NCI-H1694 (cell line): ENCODE measurements at regions not wholly inside any gene's neighbourhood (a gene's known extent, or its start where the extent isn't known, plus 50 kb on each side); places are given as distances from the start of the nearest gene placed in this dataset.
"Not testable (repeated sequence)": the region's sequence is repeated elsewhere in the genome, so short reads cannot be mapped to it uniquely, and the experiment has no call there.

Experiments used
- DNase-seq: peaks from one replicate; lab custom pipeline; 2025; lab: John Stamatoyannopoulos, UW

DNA sequence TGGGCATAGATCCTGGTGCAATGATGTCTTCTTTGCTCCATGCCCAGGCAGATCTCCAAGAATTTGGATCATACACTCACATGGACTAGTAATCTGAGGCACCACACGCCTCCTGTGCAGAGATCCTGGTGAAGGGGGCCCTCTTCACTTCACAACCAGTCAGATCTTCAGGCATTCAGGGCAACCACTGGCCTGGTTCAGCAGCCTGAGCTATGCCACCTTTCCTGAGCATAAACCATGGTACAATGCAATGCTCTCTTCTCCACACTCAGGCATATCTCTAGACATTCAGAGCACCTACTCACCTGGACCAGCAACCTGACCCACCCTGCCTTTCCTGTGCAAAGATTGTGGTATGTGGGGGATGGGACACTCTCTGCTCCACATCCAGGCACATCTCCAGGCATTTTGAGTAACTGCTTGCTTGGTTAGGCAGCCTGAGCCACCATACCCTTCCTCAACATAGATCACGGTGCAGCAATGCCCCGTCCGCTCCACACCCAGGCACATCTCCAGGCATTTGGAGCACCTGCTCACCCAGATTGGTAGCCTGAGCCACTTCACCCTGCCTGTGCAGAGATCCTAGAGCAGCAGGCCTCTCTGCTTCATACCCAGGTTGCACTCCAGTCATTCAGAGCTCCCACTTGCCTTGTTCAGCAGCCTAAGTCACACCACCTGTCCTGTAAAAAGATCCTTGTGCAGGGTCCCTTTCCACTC, 532.2 kb upstream of the STEAP1 start:
- DNase-seq, result no peak

DNA sequence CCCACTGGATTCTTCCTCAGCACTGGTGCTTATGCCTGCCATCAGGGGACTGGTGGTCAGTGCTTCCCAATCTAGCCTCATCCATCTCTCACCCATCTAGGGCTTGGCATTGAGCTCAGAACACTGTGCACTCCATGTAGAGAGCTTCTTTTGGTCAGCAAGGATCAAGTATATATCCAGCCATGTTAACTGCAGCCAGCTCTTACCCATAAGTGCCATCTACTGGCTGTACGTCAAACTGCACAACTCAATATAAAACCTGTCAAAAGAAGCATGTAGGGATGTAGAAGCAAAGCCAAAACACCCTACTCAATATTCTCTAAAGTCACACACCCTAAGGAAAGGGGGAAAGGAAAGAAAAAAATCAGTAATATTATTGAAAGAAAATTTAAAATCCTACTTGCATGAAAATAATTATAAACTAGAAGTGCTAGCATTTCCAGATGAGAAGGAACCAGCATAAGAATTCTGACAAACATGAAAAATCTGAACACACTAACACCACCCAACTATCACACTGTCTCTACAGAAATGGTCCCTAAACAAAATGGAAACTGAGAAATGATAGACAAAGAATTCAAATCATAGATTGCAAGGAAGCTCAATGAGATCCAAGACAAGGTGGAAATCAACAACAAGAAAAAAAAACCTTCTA, 531.1 kb upstream of the STEAP1 start:
- DNase-seq, result peak; percentile 56

DNA sequence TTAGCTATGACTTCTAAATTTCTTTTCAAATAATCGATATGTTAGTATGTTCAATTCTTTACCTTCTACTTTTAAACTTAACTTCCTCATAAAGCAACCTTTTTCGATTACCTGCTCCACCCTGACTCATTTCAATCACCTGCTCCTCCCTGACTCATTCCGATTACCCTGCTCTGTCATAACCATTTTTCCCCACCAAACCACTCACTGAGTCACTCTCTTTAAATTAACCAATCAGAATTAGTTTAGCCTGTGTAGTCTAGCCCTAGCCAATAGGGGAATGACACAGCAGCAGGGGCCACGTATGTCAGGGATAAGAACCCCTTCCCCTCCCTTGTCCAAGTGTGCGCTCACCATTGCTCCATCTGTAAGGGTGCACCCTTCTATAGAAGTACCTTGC, 530.1 kb upstream of the STEAP1 start:
- DNase-seq, result not testable (repeated sequence)

DNA sequence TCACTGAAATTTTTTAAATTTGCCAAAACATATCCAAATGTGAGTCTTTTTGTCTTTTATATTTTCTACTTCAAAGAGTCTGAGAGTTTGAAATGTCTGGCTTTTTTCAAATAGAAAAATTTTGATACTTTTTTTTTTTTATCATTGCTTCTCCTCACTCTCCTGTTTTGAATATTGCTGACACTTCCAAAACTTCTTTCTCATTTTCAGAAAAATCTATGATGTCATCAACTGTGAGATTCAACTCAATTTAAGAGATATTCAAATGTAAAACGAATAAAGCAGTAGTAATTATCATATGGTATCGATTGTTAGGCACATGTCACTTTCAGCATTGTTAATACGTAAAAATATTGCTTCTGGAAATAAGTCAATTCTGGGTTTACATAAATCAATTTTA, 505.8 kb upstream of the STEAP1 start:
- DNase-seq, result no peak

DNA sequence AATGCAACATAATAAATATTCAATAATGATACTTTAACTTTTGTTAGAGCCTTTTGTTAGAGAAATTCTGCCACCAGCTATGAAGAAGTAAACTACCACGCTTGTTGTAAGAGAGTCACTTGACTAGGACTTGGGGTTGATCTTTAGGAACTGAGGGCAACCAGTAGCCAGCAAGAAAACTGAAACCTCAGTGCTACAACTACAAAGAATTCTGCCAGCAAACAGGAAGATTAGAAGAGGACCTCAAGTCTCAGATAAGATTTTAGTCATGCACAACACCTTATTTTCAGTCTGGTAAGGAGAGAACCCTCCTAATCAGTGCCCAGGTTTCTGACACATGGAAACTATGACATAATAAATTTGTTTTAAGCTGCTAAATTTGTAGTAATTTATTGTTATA, 498.3 kb upstream of the STEAP1 start:
- DNase-seq, result no peak

DNA sequence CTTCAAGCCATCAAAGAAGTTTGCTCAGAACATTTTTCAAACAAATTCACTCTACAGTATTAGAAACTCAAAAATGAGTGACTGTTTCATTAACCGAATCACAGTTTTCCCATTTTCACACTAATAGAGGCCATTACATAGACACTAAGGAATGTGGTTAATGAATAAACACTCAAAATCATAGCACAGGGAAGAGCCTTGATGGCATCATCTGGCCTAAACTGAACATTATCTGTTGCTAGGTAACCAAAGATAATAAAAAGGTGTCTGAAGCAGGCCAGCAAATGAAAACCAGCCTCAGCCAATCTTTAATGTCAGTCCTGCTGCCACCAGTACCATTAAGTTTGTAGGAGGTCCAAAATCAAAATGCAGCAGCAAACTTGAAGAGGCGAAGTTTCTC, 492.4 kb upstream of the STEAP1 start:
- DNase-seq, result no peak

DNA sequence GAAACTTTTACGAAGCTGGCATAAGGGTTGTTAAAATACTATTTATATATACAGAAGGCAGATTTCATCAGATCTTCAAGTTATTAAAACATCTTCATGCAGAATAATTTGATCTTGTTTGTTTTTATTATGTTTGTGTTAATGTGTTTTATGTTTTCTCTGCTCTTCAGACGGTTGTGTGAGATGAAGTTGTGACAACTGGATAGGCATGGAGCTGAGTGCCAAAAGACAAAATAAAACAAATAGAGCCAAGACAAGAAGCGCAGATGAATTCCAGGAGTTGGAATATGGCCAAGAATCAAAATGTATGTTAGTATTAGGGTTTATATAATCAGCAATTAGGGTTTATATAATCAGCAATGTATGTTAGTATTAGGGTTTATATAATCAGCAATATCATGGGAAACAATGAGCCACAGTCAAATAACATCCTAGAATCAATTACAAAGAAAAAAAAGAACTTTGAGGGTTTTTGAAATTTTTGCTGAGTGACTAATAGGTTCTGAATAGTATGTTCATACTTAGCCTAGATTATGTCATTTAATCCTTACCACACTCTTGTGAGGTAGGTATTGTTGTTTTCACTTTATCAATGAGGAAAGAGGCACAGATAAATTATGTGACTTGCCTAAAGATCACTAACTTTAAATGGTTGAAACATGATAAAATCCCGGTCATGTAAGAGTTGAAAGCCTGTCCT, 488.0 kb upstream of the STEAP1 start:
- no peak for DNase-seq

DNA sequence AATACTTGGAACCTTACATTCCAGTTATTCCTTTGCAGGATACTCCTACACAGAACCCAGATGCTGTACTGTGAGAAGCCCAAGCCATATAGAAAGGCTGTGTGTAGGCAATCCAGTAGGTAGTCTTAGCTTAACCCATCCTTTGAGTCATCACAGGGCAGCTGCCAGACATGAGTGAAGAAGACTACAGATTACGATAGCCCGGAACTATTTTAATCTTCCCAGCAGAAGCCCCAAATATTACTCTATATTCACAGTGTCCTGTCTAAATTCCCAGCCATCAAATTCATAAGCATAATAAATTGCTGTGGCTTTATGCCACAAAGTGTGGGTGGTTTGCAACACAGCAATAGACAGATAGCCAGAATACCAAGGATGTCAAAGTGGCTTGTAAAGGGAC, 474.1 kb upstream of the STEAP1 start:
- peak; percentile 13 for DNase-seq

DNA sequence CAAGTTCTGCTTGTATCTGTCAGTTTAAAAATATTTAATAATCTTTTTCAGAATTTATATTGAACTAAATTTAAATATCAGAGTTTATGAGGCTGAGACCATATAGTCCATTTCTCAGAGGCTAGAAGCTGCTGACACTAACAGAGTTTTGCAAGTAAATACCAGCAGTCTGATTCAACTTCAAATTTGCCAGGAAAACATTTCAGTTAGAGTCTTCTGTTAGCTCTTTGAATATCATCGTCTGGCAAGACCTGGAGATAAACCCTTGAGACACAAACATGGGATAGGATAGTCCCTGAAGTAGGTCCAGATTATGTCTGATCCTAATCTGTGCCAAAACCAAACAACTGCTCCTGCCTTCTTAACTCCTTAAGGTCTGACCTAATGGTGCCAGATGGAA, 472.8 kb upstream of the STEAP1 start:
- DNase-seq, result no peak

DNA sequence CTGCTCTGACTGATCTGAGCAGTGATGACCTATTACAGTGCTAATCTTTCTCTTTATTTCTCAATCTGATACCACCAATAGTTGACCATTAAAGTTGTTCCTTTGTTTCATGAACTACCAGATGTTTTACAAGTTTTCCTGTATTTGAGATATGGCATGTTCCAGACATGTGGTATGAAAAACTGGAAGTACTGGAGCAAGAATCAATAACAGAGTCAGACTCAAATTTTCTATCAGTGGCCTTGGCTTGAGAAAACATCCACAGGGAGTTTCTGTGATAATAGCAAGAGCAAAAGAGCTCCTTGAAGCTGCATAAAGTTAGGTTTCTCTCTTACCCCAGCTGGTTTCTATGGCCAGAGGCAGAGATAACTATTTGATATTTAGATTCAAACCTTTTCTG, 469.0 kb upstream of the STEAP1 start:
- DNase-seq, result no peak

DNA sequence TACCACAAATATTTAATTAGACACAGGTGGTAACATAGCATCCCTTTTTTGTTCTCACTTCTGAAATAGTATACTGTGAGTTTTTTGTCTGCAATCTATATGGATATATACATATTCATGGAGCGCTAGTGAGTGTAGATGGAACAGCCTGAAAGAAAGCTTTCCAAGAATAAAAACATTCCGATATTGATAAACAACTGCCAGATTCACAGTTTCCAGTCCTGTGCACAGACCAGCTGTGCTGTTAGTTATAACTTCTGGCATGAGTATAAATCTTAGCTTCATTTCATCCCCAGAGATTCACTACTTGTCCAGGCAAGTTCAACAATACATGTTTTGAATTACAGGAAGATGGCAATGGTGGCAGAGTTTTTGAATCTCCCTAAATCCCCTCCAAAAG, 467.1 kb upstream of the STEAP1 start:
- peak; percentile 88 for DNase-seq

DNA sequence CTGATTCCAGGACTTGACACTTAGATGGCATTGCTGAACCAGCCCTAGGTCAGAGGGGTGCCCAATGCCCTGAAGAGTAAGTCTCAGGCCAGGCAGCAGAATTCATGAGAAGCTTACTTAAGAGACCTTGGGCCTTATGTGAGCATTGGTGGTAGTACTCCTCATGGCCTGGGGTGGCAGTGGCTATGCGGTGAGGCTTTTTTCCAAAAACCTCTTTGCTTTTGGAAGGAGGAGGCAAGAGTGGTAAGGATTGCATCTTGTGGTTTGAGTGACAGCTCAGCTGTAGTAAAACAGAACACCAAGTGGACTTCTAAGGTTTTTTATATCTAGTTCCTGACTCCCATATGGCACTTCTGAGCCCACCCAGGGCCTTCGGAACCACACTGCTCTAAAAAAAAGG, 459.0 kb upstream of the STEAP1 start:
- DNase-seq, result no peak

DNA sequence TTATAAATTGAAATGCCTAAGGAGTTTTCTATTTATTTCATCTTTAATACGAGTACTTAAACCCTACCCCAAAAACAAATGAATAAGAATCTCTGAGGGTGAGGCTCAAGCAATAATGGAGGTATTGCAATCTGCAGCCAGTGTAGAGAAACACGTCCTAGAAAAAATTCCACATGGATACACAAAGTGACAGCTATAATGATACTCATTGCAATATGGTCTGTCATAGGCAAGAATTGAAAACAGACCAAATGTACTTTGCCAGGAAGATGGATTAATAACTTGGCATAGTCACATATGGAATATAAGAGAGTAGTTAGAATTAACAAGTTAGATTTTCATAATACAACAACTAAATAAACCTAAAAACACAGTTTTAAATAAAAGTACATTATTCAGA, 440.1 kb upstream of the STEAP1 start:
- no peak for DNase-seq

DNA sequence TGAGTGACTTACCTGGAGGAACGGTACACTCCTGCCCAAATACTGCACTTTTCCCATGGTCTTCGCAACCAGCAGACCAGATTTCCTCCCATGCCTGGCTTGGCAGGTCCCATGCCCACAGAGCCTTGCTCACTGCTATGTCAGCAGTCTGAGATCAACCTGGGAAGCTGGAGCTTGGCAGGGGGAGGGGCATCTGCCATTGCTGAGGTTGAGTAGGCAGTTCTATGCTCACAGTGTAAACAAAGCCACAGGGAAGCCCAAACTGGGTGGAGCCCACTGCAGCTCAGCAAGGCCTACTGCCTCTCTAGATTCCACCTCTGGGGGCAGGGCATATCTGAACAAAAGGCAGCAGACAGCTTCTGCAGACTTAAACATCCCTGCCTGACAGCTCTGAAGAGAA, 435.3 kb upstream of the STEAP1 start:
- not testable (repeated sequence) for DNase-seq

DNA sequence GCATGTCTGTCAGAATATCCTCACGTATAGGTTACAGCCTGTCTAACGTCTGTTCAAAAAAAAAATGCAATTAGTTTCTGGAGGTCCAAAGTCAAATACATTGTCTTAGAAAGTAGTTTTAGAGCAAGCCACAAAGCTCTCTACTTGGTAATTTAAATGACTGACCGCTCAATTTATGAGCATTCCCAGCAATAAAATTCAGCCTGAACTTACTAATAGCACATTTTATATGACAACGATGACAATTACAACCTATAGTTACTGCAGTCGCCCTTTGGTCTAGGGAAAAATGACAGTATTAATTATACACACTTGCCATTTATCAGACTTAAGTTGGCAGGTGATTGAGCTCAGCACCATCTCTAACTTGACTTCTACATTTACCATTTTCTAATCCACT, 425.8 kb upstream of the STEAP1 start:
- DNase-seq, result no peak

DNA sequence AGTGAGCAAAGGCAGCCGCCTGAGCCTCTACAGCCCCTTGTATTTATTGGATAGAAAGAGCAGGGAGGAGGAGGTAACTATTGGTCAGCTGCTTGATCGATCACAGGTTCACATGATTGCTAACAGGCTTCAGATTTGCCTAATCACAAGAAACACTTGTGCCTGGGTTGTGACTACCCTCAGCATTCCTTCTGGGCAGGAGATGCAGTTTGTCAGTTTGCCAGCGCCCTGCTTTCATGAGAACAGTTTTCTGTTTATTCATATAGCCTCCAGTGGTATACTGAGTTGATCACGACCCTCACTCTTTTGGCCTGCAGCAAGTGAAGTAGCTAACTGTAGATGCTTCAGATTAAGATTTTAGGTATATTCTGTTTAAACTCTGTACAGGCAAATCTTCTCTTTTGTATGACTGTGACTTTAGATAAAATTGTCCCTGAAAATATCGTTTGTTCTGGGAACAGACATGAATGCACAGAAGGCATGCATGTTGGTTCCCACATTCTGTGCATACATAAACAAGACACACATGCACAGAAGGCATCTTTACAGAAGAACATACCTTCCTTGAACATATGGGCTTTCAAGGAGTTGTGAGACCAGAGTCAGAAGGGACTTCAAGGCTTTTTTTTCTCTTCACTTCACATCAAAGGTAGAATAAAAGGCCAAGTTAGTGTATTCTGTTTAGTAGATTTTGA, 422.4 kb upstream of the STEAP1 start:
- no peak for DNase-seq

DNA sequence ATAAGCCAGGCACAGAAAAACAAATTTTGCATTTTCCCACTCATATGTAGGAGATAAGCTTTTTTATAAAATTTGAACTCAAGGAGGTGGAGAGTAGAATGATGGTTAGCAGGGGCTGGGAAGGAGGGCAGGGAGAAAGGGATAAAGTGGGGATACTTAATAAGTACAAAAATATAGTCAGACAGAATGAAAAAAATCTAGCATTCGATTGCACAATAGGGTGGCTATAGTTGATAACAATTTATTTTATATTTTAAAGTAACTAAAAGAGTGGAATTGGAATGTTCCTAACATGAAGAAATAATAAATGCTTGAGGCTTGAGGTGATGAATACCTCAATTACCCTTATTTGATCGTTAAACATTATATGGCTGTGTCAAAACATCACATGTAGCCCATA, 415.7 kb upstream of the STEAP1 start:
- DNase-seq, result no peak

DNA sequence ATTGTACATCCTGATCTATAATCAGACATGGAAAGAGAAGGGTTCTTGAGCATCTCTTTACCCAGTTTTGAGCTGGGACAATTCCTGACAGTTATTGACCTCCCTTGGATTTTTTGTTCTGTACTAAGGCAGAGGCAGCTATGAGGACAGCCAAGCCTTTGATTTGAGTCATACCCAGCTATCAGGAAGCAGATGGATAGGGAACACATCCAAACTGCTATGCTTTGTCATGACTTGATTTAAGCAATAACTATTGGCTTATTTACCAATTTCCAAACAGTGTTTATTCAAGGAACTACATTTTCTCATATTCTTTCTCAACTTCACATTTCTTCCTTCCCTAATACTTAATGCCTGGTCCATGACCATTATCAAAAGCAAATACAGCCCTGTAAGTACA, 396.4 kb upstream of the STEAP1 start:
- DNase-seq, result no peak

DNA sequence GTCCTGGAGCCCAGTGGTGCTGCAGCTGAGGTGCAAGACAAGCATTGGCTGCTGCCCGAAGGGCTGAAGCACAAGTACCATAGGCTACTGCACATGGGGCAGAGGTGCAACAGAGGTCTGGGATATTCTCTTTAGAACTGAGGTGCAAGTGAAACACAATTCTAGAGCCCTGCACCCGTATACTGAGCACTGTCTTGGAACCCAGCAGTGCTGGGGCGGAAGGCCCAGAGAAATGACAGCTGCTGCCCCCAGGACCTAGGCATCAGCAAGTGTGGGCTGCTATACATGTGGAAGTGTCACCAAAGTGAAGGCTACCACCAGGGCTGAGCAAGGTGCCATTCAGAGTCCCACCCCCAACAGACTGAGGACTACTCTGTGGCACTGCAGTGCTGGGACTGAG, 393.6 kb upstream of the STEAP1 start:
- no peak for DNase-seq

DNA sequence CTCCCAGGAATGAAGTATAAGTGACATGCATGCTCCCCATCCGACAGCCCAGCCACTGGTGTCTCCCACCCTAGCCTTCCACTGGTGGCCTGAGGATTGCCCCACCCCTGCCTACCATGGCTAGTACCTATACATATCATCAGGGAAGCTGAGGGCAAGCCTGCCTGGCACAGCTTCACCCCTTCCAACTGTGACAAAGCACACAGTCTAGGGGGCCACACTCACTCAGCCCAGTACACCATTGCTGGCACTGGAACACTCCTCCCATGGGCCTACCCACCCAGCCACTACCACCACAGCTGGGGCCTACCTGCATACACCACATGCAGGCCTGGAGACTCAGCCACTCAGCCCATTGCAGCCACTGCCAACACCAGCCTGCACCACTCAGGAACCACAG, 393.1 kb upstream of the STEAP1 start:
- DNase-seq, result no peak

DNA sequence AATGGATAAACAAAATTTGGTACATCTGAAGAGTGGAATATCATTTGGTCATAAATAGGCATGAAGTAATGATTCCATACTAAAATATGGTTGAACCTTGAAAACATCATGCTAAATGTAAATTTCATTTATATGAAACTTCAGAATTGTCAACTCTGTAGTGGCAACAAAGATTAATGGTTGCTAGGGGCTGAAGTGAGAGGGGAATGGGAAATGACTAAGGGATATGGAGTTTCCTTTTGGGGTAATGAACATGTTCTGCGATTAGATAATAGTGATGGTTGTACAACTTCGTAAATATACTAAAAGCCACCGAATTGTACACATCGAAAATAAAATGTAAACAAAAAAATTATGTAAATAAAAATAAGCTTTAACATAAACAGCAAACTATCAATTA, 384.1 kb upstream of the STEAP1 start:
- no peak for DNase-seq

DNA sequence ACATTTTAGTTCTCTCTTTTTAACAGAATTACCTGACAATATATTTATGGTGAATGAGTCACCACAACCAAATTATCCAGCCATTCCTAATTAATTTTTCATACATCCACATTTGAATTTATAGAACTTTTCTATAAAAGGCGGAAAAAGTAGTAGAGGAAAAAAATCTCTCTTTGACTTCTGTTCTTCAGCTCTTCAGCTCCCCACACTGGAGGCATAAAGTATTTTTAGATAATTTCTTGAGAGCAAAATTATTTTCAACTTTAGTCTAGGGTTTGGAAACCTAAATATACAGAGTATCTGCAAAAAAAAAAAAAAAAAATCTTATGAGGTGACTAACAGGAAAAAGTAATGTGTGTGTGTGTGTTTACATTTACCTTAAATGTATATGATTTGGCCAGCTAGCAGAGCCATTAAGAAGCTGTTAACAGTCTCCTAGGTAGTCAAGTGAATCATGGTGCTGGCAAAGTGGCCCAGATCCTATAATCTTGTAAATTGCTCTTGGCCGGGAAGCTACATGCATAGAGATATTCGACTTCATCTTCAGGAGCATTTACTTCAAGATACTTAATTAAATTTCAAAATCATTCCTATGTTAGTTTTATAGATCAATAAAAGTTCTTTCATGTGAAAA, 383.1 kb upstream of the STEAP1 start:
- no peak for DNase-seq
